Vagina (tissue), 2 donors: ENCODE measurements at regions not wholly inside any gene's neighbourhood (a gene's known extent, or its start where the extent isn't known, plus 50 kb on each side); places are given as distances from the start of the nearest gene placed in this dataset.
A peak's percentile ranks its signal among the peaks of the same experiment; 100 is the strongest.

Source experiments
- DNase-seq, 2 donors: peaks; one replicate each; pipeline ENCODE4 v3.0.0-alpha.2; 2017; ENCODE audit errors: extremely low spot score in 2 of 2
- H3K27ac ChIP-seq: fragments of 200-600 bp; sonication (generic); one replicate; pipeline ENCODE4 v1.5.1; 2019
- H3K27me3 ChIP-seq: fragments of 200-600 bp; sonication (generic); one replicate; pipeline ENCODE4 v1.5.1; 2019
- H3K36me3 ChIP-seq, 2 donors: fragments of 200-600 bp; sonication (generic); one replicate each; pipeline ENCODE4 v1.5.1; 2017 to 2019
- H3K4me1 ChIP-seq: fragments of 200-600 bp; sonication (generic); one replicate; pipeline ENCODE4 v1.5.1; 2019
- H3K4me3 ChIP-seq, 2 donors: fragments of 200-600 bp; sonication (generic); 1 replicate in 1 of 2; 2 replicates in 1 of 2; pipeline ENCODE4 v1.5.1; 2016 to 2019
- H3K9me3 ChIP-seq: fragments of 200-600 bp; sonication (generic); one replicate; pipeline ENCODE4 v1.5.1; 2019
- CTCF ChIP-seq, 3 experiments: fragments of 450-650 bp in 2 of 3; fragments of 200-600 bp in 1 of 3; sonication (generic) in 1 of 3; IDR thresholded peaks; one replicate each; pipeline ENCODE4 v1.5.1; 2017 to 2019; ENCODE audit warnings: antibody characterized with exemption in 3 of 3, mild to moderate bottlenecking in 2 of 3, moderate library complexity in 2 of 3
- POLR2A ChIP-seq, 2 donors: fragments of 450-650 bp; IDR thresholded peaks; one replicate each; pipeline ENCODE4 v1.6.1; 2017; ENCODE audit warnings: antibody characterized with exemption in 2 of 2, mild to moderate bottlenecking in 2 of 2, moderate library complexity in 2 of 2
- POLR2AphosphoS5 ChIP-seq, 2 donors: sonication (generic); formaldehyde crosslinking; IDR thresholded peaks; one replicate each; pipeline ENCODE4 v1.9.0; 2017; ENCODE audit warnings: antibody characterized with exemption in 2 of 2, mild to moderate bottlenecking in 2 of 2, low read depth in 1 of 2; ENCODE audit not compliant: insufficient read depth in 1 of 2
- intact Hi-C: fragments of 100-400 bp; cut with DNase I; formaldehyde crosslinking; loops from one replicate; pipeline ENCODE4 v1.15.1; 2023

- TF ChIP-seq POLR2AphosphoS5 (IDR thresholded peaks at IDR 0.05; ENCODE audit: insufficient read depth in 1 of 2, low read depth in 1 of 2) (no peak), POLR2A (IDR thresholded peaks at IDR 0.05) (no peak), CTCF (IDR thresholded peaks at IDR 0.05) (peak; percentile 29 to 72 (median 48))
- H3K27ac ChIP-seq: no peak overlapping the region
- no peak for DNase-seq
- H3K36me3 ChIP-seq: no peaks in the 10 kb centered on the region
- no peaks in the 10 kb centered on the region for H3K9me3 ChIP-seq
- no peak overlapping the region for H3K4me3 ChIP-seq
- H3K4me1 ChIP-seq: no peaks in the 10 kb centered on the region
- no peaks in the 10 kb centered on the region for H3K27me3 ChIP-seq
- intact Hi-C loops: no loop called here
Observed at GRCh38 chr11:19311308-19312030, 70.7 kb upstream of the E2F8 start.

- Histone ChIP-seq H3K4me1 (no peaks in the 10 kb centered on the region), H3K27ac (no peak overlapping the region), H3K4me3 (no peak overlapping the region), H3K27me3 (no peaks in the 10 kb centered on the region), H3K9me3 (no peaks in the 10 kb centered on the region), H3K36me3 (no peaks in the 10 kb centered on the region)
- TF ChIP-seq CTCF (IDR thresholded peaks at IDR 0.05): no peak
- no peak for TF ChIP-seq POLR2AphosphoS5 (IDR thresholded peaks at IDR 0.05; ENCODE audit: insufficient read depth in 1 of 2, low read depth in 1 of 2)
- TF ChIP-seq POLR2A (IDR thresholded peaks at IDR 0.05): no peak
- no peak for DNase-seq
- intact Hi-C loops: loop anchor here (2.0 kb wide), 1 partner anchor 243 kb away; no protein-coding TSS in a partner anchor
Observed at GRCh38 chr11:19307498-19307897, 66.8 kb upstream of the E2F8 start.

GRCh38 chr11:19306179-19306944, 65.6 kb upstream of the E2F8 start:
- intact Hi-C loops: loop anchor here (2.0 kb wide), 1 partner anchor 244 kb away; no protein-coding TSS in a partner anchor
- Histone ChIP-seq H3K27ac (no peak overlapping the region), H3K36me3 (no peaks in the 10 kb centered on the region), H3K27me3 (no peaks in the 10 kb centered on the region), H3K4me1 (no peaks in the 10 kb centered on the region), H3K4me3 (no peak overlapping the region), H3K9me3 (no peaks in the 10 kb centered on the region)
- no peak for DNase-seq
- TF ChIP-seq POLR2A (IDR thresholded peaks at IDR 0.05): no peak
- no peak for TF ChIP-seq POLR2AphosphoS5 (IDR thresholded peaks at IDR 0.05; ENCODE audit: insufficient read depth in 1 of 2, low read depth in 1 of 2)
- no peak for TF ChIP-seq CTCF (IDR thresholded peaks at IDR 0.05)

GRCh38 chr11:19301361-19301760, 60.6 kb upstream of the E2F8 start:
- TF ChIP-seq CTCF (IDR thresholded peaks at IDR 0.05): no peak
- no peak for TF ChIP-seq POLR2AphosphoS5 (IDR thresholded peaks at IDR 0.05; ENCODE audit: insufficient read depth in 1 of 2, low read depth in 1 of 2)
- no peak for TF ChIP-seq POLR2A (IDR thresholded peaks at IDR 0.05)
- no peaks in the 10 kb centered on the region for H3K27me3 ChIP-seq
- no peaks in the 10 kb centered on the region for H3K4me1 ChIP-seq
- no peak overlapping the region for H3K4me3 ChIP-seq
- H3K27ac ChIP-seq: no peak overlapping the region
- intact Hi-C loops: no loop called here
- no peak for DNase-seq
- no peaks in the 10 kb centered on the region for H3K9me3 ChIP-seq
- H3K36me3 ChIP-seq: no peaks in the 10 kb centered on the region

- Histone ChIP-seq H3K9me3 (no peaks in the 10 kb centered on the region), H3K36me3 (no peaks in the 10 kb centered on the region), H3K27ac (no peak overlapping the region), H3K4me3 (no peak overlapping the region), H3K27me3 (no peaks in the 10 kb centered on the region), H3K4me1 (no peaks in the 10 kb centered on the region)
- no peak for DNase-seq
- intact Hi-C loops: no loop called here
- TF ChIP-seq POLR2AphosphoS5 (IDR thresholded peaks at IDR 0.05; ENCODE audit: insufficient read depth in 1 of 2, low read depth in 1 of 2) (no peak), POLR2A (IDR thresholded peaks at IDR 0.05) (no peak)
Observed at GRCh38 chr11:19294444-19294843, 53.7 kb upstream of the E2F8 start.
